Endothelial cell of umbilical vein (primary cell): ENCODE measurements at regions not wholly inside any gene's neighbourhood (a gene's known extent, or its start where the extent isn't known, plus 50 kb on each side); places are given as distances from the start of the nearest gene placed in this dataset.

Source experiments
- BruUV-seq: library from RNA; stranded (reverse); fragments of 400-500 nt; replicated peaks from 2 replicates; lab custom pipeline; 2021; lab: Mats Ljungman, UMichigan
- CTCF ChIA-PET: fragments of 300-600, 350-600 bp; sonication (Branson Sonifier 250); formaldehyde crosslinking; loops from one replicate; lab custom pipeline; 2021; ENCODE audit warnings: antibody characterized with exemption, inconsistent platforms; lab: Charles Lee
- POLR2A ChIA-PET: fragments of 300-600, 350-600 bp; sonication (Branson Sonifier 250); formaldehyde crosslinking; loops from one replicate; lab custom pipeline; 2021; ENCODE audit warnings: antibody characterized with exemption, inconsistent platforms; lab: Charles Lee
- DNase-seq: peaks from one replicate; pipeline ENCODE4 v3.0.0-alpha.2; 2011; ENCODE audit warnings: low read depth, low spot score
- FAIRE-seq: peaks from 2 replicates; lab custom pipeline; 2011; peaks lifted over from hg19 to GRCh38; lab: Jason Lieb, UNC
- H2AFZ ChIP-seq: 2 replicates; pipeline ENCODE4 v1.6.0; 2012; ENCODE audit warnings: low read depth, low read length, control low read depth, inconsistent platforms
- H3K27ac ChIP-seq: 2 replicates; pipeline ENCODE4 v1.5.1; 2011; ENCODE audit warnings: low read depth, mild to moderate bottlenecking, control low read depth, low read length, moderate library complexity; ENCODE audit not compliant: insufficient read depth
- H3K27me3 ChIP-seq, 2 experiments: 2 replicates each; pipeline versions ENCODE4 v1.6.0 to v1.6.1; 2011; ENCODE audit warnings: low read length in 2 of 2, mixed read lengths in 1 of 2; ENCODE audit not compliant: control insufficient read depth in 2 of 2, insufficient read depth in 2 of 2
- H3K36me3 ChIP-seq, 2 experiments: 2 replicates in 1 of 2; 3 replicates in 1 of 2; pipeline ENCODE4 v1.5.1; 2011; ENCODE audit warnings: low read length in 2 of 2, mild to moderate bottlenecking in 1 of 2, moderate library complexity in 1 of 2; ENCODE audit not compliant: control insufficient read depth in 2 of 2, insufficient read depth in 2 of 2; ENCODE audit errors: extremely low read depth in 1 of 2
- H3K4me1 ChIP-seq: 3 replicates; pipeline ENCODE4 v1.5.1; 2011; ENCODE audit warnings: mild to moderate bottlenecking, low read length; ENCODE audit not compliant: control insufficient read depth, insufficient read depth; ENCODE audit errors: extremely low read depth
- H3K4me2 ChIP-seq: 2 replicates; pipeline ENCODE4 v1.6.1; 2011; ENCODE audit warnings: low read length, control low read depth, mixed read lengths; ENCODE audit not compliant: insufficient read depth
- H3K4me3 ChIP-seq, 3 experiments: fragments of 200-600 bp in 1 of 3; sonication (generic), shearing (Covaris generic) in 1 of 3; replicated peaks in 1 of 3; 2 replicates each; pipeline ENCODE4 v1.5.1; 2011 to 2016; ENCODE audit warnings: control low read depth in 3 of 3, low read length in 3 of 3, mild to moderate bottlenecking in 2 of 3, inconsistent platforms in 1 of 3, low read depth in 1 of 3, moderate library complexity in 1 of 3; ENCODE audit not compliant: insufficient read depth in 1 of 3
- H3K79me2 ChIP-seq: 2 replicates; pipeline ENCODE4 v1.6.0; 2012; ENCODE audit warnings: low read length, inconsistent platforms; ENCODE audit not compliant: control insufficient read depth, insufficient read depth
- H3K9ac ChIP-seq: replicated peaks from 2 replicates; pipeline ENCODE3; 2011; ENCODE audit warnings: low read length, control low read depth; ENCODE audit not compliant: insufficient read depth; ENCODE audit errors: extremely low read depth
- H3K9me1 ChIP-seq: replicated peaks from 3 replicates; pipeline ENCODE4 v1.6.0; 2011; ENCODE audit warnings: mild to moderate bottlenecking, low read length; ENCODE audit not compliant: control insufficient read depth, insufficient read depth; ENCODE audit errors: extremely low read depth
- H3K9me3 ChIP-seq: replicated peaks from 2 replicates; pipeline ENCODE4 v1.5.1; 2012; ENCODE audit warnings: low read length, inconsistent platforms; ENCODE audit not compliant: control insufficient read depth, insufficient read depth
- H4K20me1 ChIP-seq: replicated peaks from 2 replicates; pipeline ENCODE3; 2011; ENCODE audit warnings: mild to moderate bottlenecking, low read length; ENCODE audit not compliant: control insufficient read depth, insufficient read depth; ENCODE audit errors: extremely low read depth
- CTCF ChIP-seq, 2 donors: IDR thresholded peaks; 1 replicate in 1 of 2; 2 replicates in 1 of 2; pipeline ENCODE4 v1.5.1; 2011; ENCODE audit warnings: low read length in 2 of 2, mild to moderate bottlenecking in 2 of 2, moderate library complexity in 2 of 2, control low read depth in 1 of 2, inconsistent platforms in 1 of 2, low read depth in 1 of 2; ENCODE audit not compliant: insufficient read depth in 1 of 2; ENCODE audit errors: extremely low read depth in 1 of 2
- EZH2 ChIP-seq: IDR thresholded peaks from 2 replicates; pipeline ENCODE4 v1.6.1; 2012; ENCODE audit warnings: borderline replicate concordance, low read depth, mild to moderate bottlenecking, moderate library complexity, low read length, inconsistent platforms; ENCODE audit not compliant: severe bottlenecking
- FOS ChIP-seq: IDR thresholded peaks from 2 replicates; pipeline ENCODE4 v1.6.1; 2011; ENCODE audit warnings: mild to moderate bottlenecking, low read length, moderate library complexity, borderline replicate concordance; ENCODE audit not compliant: insufficient read depth
- GATA2 ChIP-seq: IDR thresholded peaks from 2 replicates; pipeline ENCODE4 v1.7.0; 2011; ENCODE audit warnings: low read depth, mild to moderate bottlenecking, moderate library complexity, mixed read lengths, low read length; ENCODE audit not compliant: insufficient read length, insufficient read depth
- JUN ChIP-seq: IDR thresholded peaks from 2 replicates; pipeline ENCODE4 v1.6.1; 2011; ENCODE audit warnings: borderline replicate concordance, low read depth; ENCODE audit not compliant: insufficient read length, insufficient read depth
- MAX ChIP-seq: IDR thresholded peaks from 2 replicates; pipeline ENCODE4 v1.6.1; 2011; ENCODE audit not compliant: insufficient read depth, insufficient read length
- MYC ChIP-seq: IDR thresholded peaks from one replicate; pipeline ENCODE4 v1.6.1; 2011; ENCODE audit warnings: mild to moderate bottlenecking, low read depth, low read length
- POLR2A ChIP-seq: IDR thresholded peaks from 2 replicates; pipeline ENCODE4 v1.6.1; 2012; ENCODE audit warnings: low read depth, mild to moderate bottlenecking, control low read depth, low read length
- POLR2AphosphoS5 ChIP-seq: IDR thresholded peaks from 2 replicates; pipeline ENCODE4 v1.6.1; 2012; ENCODE audit warnings: low read depth, mild to moderate bottlenecking, control low read depth, low read length, moderate library complexity; ENCODE audit not compliant: insufficient read depth
- dilution Hi-C: fragments of 300-500 bp; cut with MboI; formaldehyde crosslinking; loops from one replicate; pipeline ENCODE4 v1.15.0; 2019; ENCODE audit warnings: low sequenced_read_pairs; ENCODE audit not compliant: extremely low pct_ligation_motif_present
- intact Hi-C: fragments of 100-400 bp; cut with micrococcal nuclease; formaldehyde crosslinking; loops from one replicate; pipeline ENCODE4 v1.10.0; 2022

GRCh38 chr3:115487968-115488367, 135.3 kb upstream of the GAP43 start:
- no peaks in the 10 kb centered on the region for H3K9me3 ChIP-seq
- DNase-seq (no peak), FAIRE-seq (no peak)
- H2AFZ ChIP-seq = no peak overlapping the region
- H3K4me1 ChIP-seq = no peaks in the 10 kb centered on the region
- no peaks in the 10 kb centered on the region for H3K79me2 ChIP-seq
- H3K9me1 ChIP-seq = no peaks in the 10 kb centered on the region
- no peak for TF ChIP-seq MAX
- TF ChIP-seq GATA2 = no peak
- no peak for TF ChIP-seq POLR2A
- TF ChIP-seq POLR2AphosphoS5 = no peak
- no peak for TF ChIP-seq FOS
- no peak for TF ChIP-seq MYC
- TF ChIP-seq CTCF (IDR thresholded peaks at IDR 0.05; ENCODE audit: extremely low read depth in 1 of 2, insufficient read depth in 1 of 2, low read depth in 1 of 2, low read length in 2 of 2) = no peak
- TF ChIP-seq JUN = no peak
- no peak for TF ChIP-seq EZH2
- no peak overlapping the region for H3K9ac ChIP-seq
- H3K27me3 ChIP-seq = peaks cover 4 to 13% of the 10 kb centered on the region in 2 experiments
- BruUV-seq = no TSS peak
- dilution Hi-C loops (no loop called here), intact Hi-C loops (no loop called here)
- H3K4me3 ChIP-seq = no peak overlapping the region
- ChIA-PET POLR2A (no interaction called here), CTCF (no interaction called here)
- H3K27ac ChIP-seq = no peak overlapping the region
- H3K4me2 ChIP-seq = no peak overlapping the region
- H3K36me3 ChIP-seq = no peaks in the 10 kb centered on the region
- no peaks in the 10 kb centered on the region for H4K20me1 ChIP-seq
